GM13977 (cell line): ENCODE measurements at regions not wholly inside any gene's neighbourhood (a gene's known extent, or its start where the extent isn't known, plus 50 kb on each side); places are given as distances from the start of the nearest gene placed in this dataset.
"Not testable (repeated sequence)": the region's sequence is repeated elsewhere in the genome, so short reads cannot be mapped to it uniquely, and the experiment has no call there.

Experiments used
- DNase-seq: peaks from one replicate; pipeline ENCODE4 v3.0.0; 2012; ENCODE audit warnings: low spot score
- CTCF ChIP-seq: IDR thresholded peaks from 2 replicates; pipeline ENCODE4 v1.5.1; 2012; ENCODE audit warnings: mild to moderate bottlenecking, control low read depth; ENCODE audit not compliant: insufficient read depth; ENCODE audit errors: extremely low read depth, missing control alignments
- in situ Hi-C: fragments of 300-500 bp; cut with MboI; formaldehyde crosslinking; loops from one replicate; pipeline ENCODE4 v1.12.0; 2022; ENCODE audit warnings: low sequenced_read_pairs, low pct_unique_long_range_greater_than_20kb, mixed read lengths, inconsistent platforms; ENCODE audit not compliant: unreplicated experiment

- no peak for DNase-seq
- in situ Hi-C loops = no loop called here
- TF ChIP-seq CTCF = no peak
Observed at GRCh38 chr17:13837417-13837816, 231.9 kb upstream of the COX10 start.

GRCh38 chr17:13840254-13840653 is 229.1 kb upstream of the COX10 start:
- TF ChIP-seq CTCF = no peak
- no peak for DNase-seq
- in situ Hi-C loops = no loop called here

GRCh38 chr17:13843862-13844635 is 225.3 kb upstream of the COX10 start:
- no peak for TF ChIP-seq CTCF
- no peak for DNase-seq
- in situ Hi-C loops = no loop called here

- in situ Hi-C loops = no loop called here
- no peak for TF ChIP-seq CTCF
- DNase-seq = no peak
Observed at GRCh38 chr17:13851889-13852288, 217.4 kb upstream of the COX10 start.

- in situ Hi-C loops, DNase-seq: not testable (repeated sequence)
Observed at GRCh38 chr17:13855730-13856129, 213.6 kb upstream of the COX10 start.

GRCh38 chr17:13862346-13862745 is 207.0 kb upstream of the COX10 start:
- no peak for TF ChIP-seq CTCF
- DNase-seq = no peak
- in situ Hi-C loops = no loop called here

GRCh38 chr17:13863436-13863835 is 205.9 kb upstream of the COX10 start:
- in situ Hi-C loops = no loop called here
- no peak for TF ChIP-seq CTCF
- DNase-seq = no peak
